GM12878 (cell line): ENCODE measurements at regions not wholly inside any gene's neighbourhood (a gene's known extent, or its start where the extent isn't known, plus 50 kb on each side); places are given as distances from the start of the nearest gene placed in this dataset.

Source experiments
- ATAC-seq: fragments of 200-7000 bp; cut with Tn5 transposase; 3 replicates; pipeline ENCODE4 v1.9.1; 2020; ENCODE audit warnings: mild to moderate bottlenecking, moderate library complexity
- BruUV-seq: library from RNA; stranded (reverse); fragments of 400-500 nt; replicated peaks from 2 replicates; lab custom pipeline; 2021; lab: Mats Ljungman, UMichigan
- CTCF ChIA-PET: fragments of 300-600 bp; sonication (Branson Sonifier 250); formaldehyde crosslinking; extraction: SDS; loops from one replicate; lab custom pipeline; 2021; ENCODE audit warnings: inconsistent platforms; lab: Yijun Ruan, JAX
- POLR2A ChIA-PET: fragments of 350-600 bp; formaldehyde crosslinking; extraction: SDS; loops from one replicate; lab custom pipeline; 2021; ENCODE audit warnings: inconsistent platforms; lab: Charles Lee
- RAD21 ChIA-PET: fragments of 300-600 bp; sonication (Branson Sonifier 250); formaldehyde crosslinking; loops from one replicate; lab custom pipeline; 2023; ENCODE audit warnings: antibody characterized with exemption; ENCODE audit not compliant: unreplicated experiment; lab: Charles Lee
- SMC1A ChIA-PET: fragments of 300-600 bp; sonication (Branson Sonifier 250); formaldehyde crosslinking; loops from one replicate; lab custom pipeline; 2023; ENCODE audit not compliant: unreplicated experiment, uncharacterized antibody; lab: Charles Lee
- DNase-seq: peaks from one replicate; pipeline ENCODE4 v3.0.0-alpha.2; 2011; ENCODE audit warnings: low read depth, low spot score
- FAIRE-seq: peaks from 3 replicates; lab custom pipeline; 2011; peaks lifted over from hg19 to GRCh38; lab: Jason Lieb, UNC
- H2AFZ ChIP-seq: 2 replicates; pipeline ENCODE4 v1.6.0; 2011; ENCODE audit warnings: low read depth, low read length, control low read depth; ENCODE audit not compliant: control insufficient read depth
- H3K27ac ChIP-seq: 2 replicates; pipeline ENCODE4 v1.5.1; 2011; ENCODE audit warnings: control low read depth; ENCODE audit not compliant: control insufficient read depth, insufficient read depth
- H3K27me3 ChIP-seq, 2 experiments: replicated peaks in 1 of 2; 2 replicates each; pipeline versions ENCODE4 v1.6.0 to v1.6.1; 2011; ENCODE audit warnings: low read length in 1 of 2; ENCODE audit not compliant: control insufficient read depth in 2 of 2, insufficient read depth in 2 of 2
- H3K36me3 ChIP-seq, 2 experiments: 2 replicates each; pipeline ENCODE4 v1.5.1; 2011; ENCODE audit warnings: low read length in 1 of 2; ENCODE audit not compliant: control insufficient read depth in 2 of 2, insufficient read depth in 2 of 2
- H3K4me1 ChIP-seq: 2 replicates; pipeline ENCODE4 v1.6.1; 2011; ENCODE audit warnings: mild to moderate bottlenecking, low read length, moderate library complexity, mixed read lengths; ENCODE audit not compliant: control insufficient read depth, insufficient read depth
- H3K4me2 ChIP-seq: 2 replicates; pipeline ENCODE4 v1.6.0; 2011; ENCODE audit warnings: control low read depth; ENCODE audit not compliant: control insufficient read depth, insufficient read depth
- H3K4me3 ChIP-seq: fragments of 200-600 bp; sonication (generic); 2 replicates; pipeline ENCODE4 v1.5.1; 2016
- H3K79me2 ChIP-seq: 2 replicates; pipeline ENCODE4 v1.6.0; 2011; ENCODE audit warnings: low read length; ENCODE audit not compliant: control insufficient read depth, insufficient read depth
- H3K9ac ChIP-seq: 2 replicates; pipeline ENCODE4 v1.8.0; 2011; ENCODE audit warnings: low read length, control low read depth, mixed read lengths; ENCODE audit not compliant: control insufficient read depth, insufficient read depth
- H3K9me3 ChIP-seq: replicated peaks from 3 replicates; pipeline ENCODE4 v1.5.1; 2011; ENCODE audit warnings: mild to moderate bottlenecking, low read length; ENCODE audit not compliant: control insufficient read depth, insufficient read depth
- H4K20me1 ChIP-seq: 2 replicates; pipeline ENCODE4 v1.6.0; 2011; ENCODE audit not compliant: control insufficient read depth, insufficient read depth
- CEBPB ChIP-seq, 2 experiments: fragments of 150-350 bp in 1 of 2; IDR thresholded peaks; 2 replicates each; pipeline ENCODE4 v1.6.1; 2012 to 2014; ENCODE audit warnings: low read depth in 2 of 2, low read length in 2 of 2, borderline replicate concordance in 1 of 2, inconsistent platforms in 1 of 2
- MYC ChIP-seq: IDR thresholded peaks from 2 replicates; pipeline ENCODE4 v1.6.1; 2011; ENCODE audit warnings: mild to moderate bottlenecking, low read length, moderate library complexity, inconsistent platforms; ENCODE audit not compliant: insufficient read depth, insufficient replicate concordance, insufficient read length, severe bottlenecking
- SRF ChIP-seq, 2 experiments: IDR thresholded peaks; 2 replicates each; pipeline ENCODE4 v1.6.1; 2011; ENCODE audit warnings: low read depth in 2 of 2, low read length in 2 of 2, mild to moderate bottlenecking in 1 of 2, moderate library complexity in 1 of 2
- ZBED1 ChIP-seq: IDR thresholded peaks from 2 replicates; pipeline ENCODE4 v1.6.1; 2016; ENCODE audit warnings: borderline replicate concordance
- ZNF622 ChIP-seq: fragments of 450-650 bp; IDR thresholded peaks from 2 replicates; pipeline ENCODE4 v1.6.1; 2017; ENCODE audit warnings: mild to moderate bottlenecking, inconsistent platforms
- WGBS: methylation state at CpG from one replicate; pipeline ENCODE4 v1.1.6; 2016; ENCODE audit warnings: low lambda C conversion rate; ENCODE audit not compliant: insufficient replicate concordance, insufficient coverage; ENCODE audit errors: missing lambda C conversion rate; 5-methylcytosine and 5-hydroxymethylcytosine counted together
- in situ Hi-C: fragments of 300-500 bp; cut with MboI; formaldehyde crosslinking; loops from 9 replicates; pipeline ENCODE4 v1.14.3; 2018; ENCODE audit warnings: mixed read lengths
- intact Hi-C: fragments of 100-400 bp; cut with micrococcal nuclease; formaldehyde crosslinking; loops from one replicate; pipeline ENCODE4 v1.14.2; 2022; ENCODE audit not compliant: unreplicated experiment

DNA sequence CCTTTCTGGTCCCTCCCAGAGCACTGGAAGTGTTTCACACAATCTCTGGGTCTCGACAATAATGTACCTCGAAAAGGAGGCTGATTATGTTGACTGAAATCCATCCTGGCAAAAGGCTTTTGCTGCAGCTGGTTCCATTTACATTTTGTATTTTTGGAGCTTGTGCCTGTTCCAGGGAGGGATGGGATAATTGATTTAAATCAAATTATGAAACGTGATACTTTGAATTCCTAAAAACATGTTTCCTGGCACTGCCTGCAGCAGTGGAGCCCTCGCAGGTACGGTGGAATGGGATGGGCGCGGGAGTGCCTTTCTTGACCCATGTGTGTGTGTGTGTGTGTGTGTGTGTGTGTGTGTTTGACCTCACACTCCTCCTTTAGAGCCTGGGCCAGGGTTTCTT, 455.5 kb upstream of the MEIS1 start:
- WGBS, result 55% methylated on average over 7 of the region's 7 CpGs
- ChIA-PET POLR2A (no interaction called here), SMC1A (no interaction called here), RAD21 (no interaction called here), CTCF (interaction anchor here (0.9 kb wide), 1 partner anchor 22 kb away, joined by 3 read pairs; no protein-coding TSS in a partner anchor)
- in situ Hi-C loops, result no loop called here
- Histone ChIP-seq H3K79me2 (no peaks in the 10 kb centered on the region), H3K9me3 (no peaks in the 10 kb centered on the region; the same call in 2 of the 3 replicates), H3K27ac (no peak overlapping the region), H3K4me3 (no peak overlapping the region), H3K4me2 (no peak overlapping the region), H4K20me1 (no peaks in the 10 kb centered on the region), H3K9ac (no peak overlapping the region), H3K27me3 (no peaks in the 10 kb centered on the region), H3K36me3 (no peaks in the 10 kb centered on the region), H3K4me1 (no peaks in the 10 kb centered on the region), H2AFZ (no peak overlapping the region)
- DNase-seq (no peak), ATAC-seq (no peak), FAIRE-seq (no peak)
- BruUV-seq, result no TSS peak
- TF ChIP-seq CEBPB (IDR thresholded peaks at IDR 0.05; ENCODE audit: borderline replicate concordance in 1 of 2, low read depth in 2 of 2, low read length in 2 of 2) (no peak), SRF (IDR thresholded peaks at IDR 0.05; ENCODE audit: low read depth in 2 of 2, low read length in 2 of 2) (no peak), ZNF622 (no peak), MYC (no peak)
- intact Hi-C loops, result no loop called here

DNA sequence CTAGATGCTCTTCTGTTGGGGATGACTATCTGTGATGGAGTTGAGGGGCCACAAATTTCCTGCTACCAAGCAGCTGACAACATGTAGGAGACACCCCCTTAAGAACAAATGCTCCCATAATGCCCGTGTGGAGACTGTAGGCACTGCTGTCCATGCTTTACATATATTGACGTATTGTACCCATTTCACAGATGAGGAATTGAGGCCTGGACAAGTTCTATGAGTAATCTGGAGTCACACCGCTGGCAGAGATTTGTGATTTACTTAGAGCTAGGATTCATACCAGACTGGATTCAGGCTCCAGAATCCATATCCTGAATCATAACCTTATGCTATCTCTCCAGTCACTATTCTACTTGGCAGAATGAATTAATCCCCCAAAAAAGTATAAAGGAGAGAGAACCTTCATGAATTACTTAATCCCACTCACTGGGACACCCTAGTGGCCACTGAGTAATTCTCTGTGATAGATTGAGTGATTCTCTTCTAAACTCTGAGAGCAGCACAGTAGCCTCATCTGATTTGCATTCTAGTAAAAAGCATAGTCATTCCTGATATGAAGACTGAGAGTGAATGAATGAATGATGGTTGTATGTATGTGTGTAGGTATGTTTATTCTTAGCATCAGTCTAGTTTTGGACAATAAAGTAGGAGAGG, 460.7 kb upstream of the MEIS1 start:
- no peak overlapping the region for H3K27ac ChIP-seq
- no peaks in the 10 kb centered on the region for H4K20me1 ChIP-seq
- no peak for TF ChIP-seq ZBED1
- no peaks in the 10 kb centered on the region; the same call in 2 of the 3 replicates for H3K9me3 ChIP-seq
- no peaks in the 10 kb centered on the region for H3K79me2 ChIP-seq
- H3K4me3 ChIP-seq, result no peak overlapping the region
- H2AFZ ChIP-seq, result no peak overlapping the region
- in situ Hi-C loops (no loop called here), intact Hi-C loops (no loop called here)
- ATAC-seq, result 0 out of 3 replicates have a peak, but pooled peaks have one; percentile 26
- no peaks in the 10 kb centered on the region for H3K27me3 ChIP-seq
- no peaks in the 10 kb centered on the region for H3K4me1 ChIP-seq
- no TSS peak for BruUV-seq
- CTCF ChIA-PET, result no interaction called here
- RAD21 ChIA-PET, result no interaction called here
- no peak for DNase-seq
- POLR2A ChIA-PET, result no interaction called here
- H3K36me3 ChIP-seq, result no peaks in the 10 kb centered on the region
- SMC1A ChIA-PET, result interaction anchor here (0.7 to 1.0 kb wide), 2 partner anchors 9 to 173 kb away, joined by 3 read pairs; no protein-coding TSS in a partner anchor
- FAIRE-seq, result no peak
- WGBS, result 33% methylated on average over 3 of the region's 3 CpGs
- no peak overlapping the region for H3K9ac ChIP-seq
- H3K4me2 ChIP-seq, result no peak overlapping the region
